GF-D8 (cell line): ENCODE measurements at regions not wholly inside any gene's neighbourhood (a gene's known extent, or its start where the extent isn't known, plus 50 kb on each side); places are given as distances from the start of the nearest gene placed in this dataset.

ENCODE experiments used
- DNase-seq: peaks from one replicate; lab custom pipeline; 2025; lab: John Stamatoyannopoulos, UW

GRCh38 chr10:111989136-111989911 lies 194.2 kb downstream of the GPAM start:
- no peak for DNase-seq

- no peak for DNase-seq
Measured at GRCh38 chr10:111990734-111991133, 192.8 kb downstream of the GPAM start.

GRCh38 chr10:111993321-111993720 lies 190.2 kb downstream of the GPAM start:
- DNase-seq = no peak

GRCh38 chr10:111993872-111994426 lies 189.6 kb downstream of the GPAM start:
- DNase-seq = no peak

- no peak for DNase-seq
Measured at GRCh38 chr10:111996103-111996502, 187.5 kb downstream of the GPAM start.

- no peak for DNase-seq
Measured at GRCh38 chr10:111998728-111999127, 184.8 kb downstream of the GPAM start.

- DNase-seq = no peak
Measured at GRCh38 chr10:111999205-111999914, 184.2 kb downstream of the GPAM start.

GRCh38 chr10:111999915-112000302 lies 183.7 kb downstream of the GPAM start:
- DNase-seq = no peak

GRCh38 chr10:112000466-112000865 lies 183.1 kb downstream of the GPAM start:
- DNase-seq = no peak

GRCh38 chr10:112002206-112002605 lies 181.4 kb downstream of the GPAM start:
- DNase-seq = no peak

- no peak for DNase-seq
Measured at GRCh38 chr10:112004075-112004474, 179.5 kb downstream of the GPAM start.

- no peak for DNase-seq
Measured at GRCh38 chr10:112005044-112005443, 178.5 kb downstream of the GPAM start.

GRCh38 chr10:112006407-112006806 lies 177.2 kb downstream of the GPAM start:
- no peak for DNase-seq

- DNase-seq = no peak
Measured at GRCh38 chr10:112006831-112007230, 176.7 kb downstream of the GPAM start.

- DNase-seq = no peak
Measured at GRCh38 chr10:112022196-112022595, 161.4 kb downstream of the GPAM start.

GRCh38 chr10:112024079-112024478 lies 159.5 kb downstream of the GPAM start:
- no peak for DNase-seq

- DNase-seq = no peak
Measured at GRCh38 chr10:112025228-112025627, 158.3 kb downstream of the GPAM start.

- DNase-seq = no peak
Measured at GRCh38 chr10:112026438-112026837, 157.1 kb downstream of the GPAM start.

GRCh38 chr10:112027731-112028280 lies 155.8 kb downstream of the GPAM start:
- no peak for DNase-seq

- DNase-seq = no peak
Measured at GRCh38 chr10:112030431-112030830, 153.1 kb downstream of the GPAM start.

- DNase-seq = no peak
Measured at GRCh38 chr10:112039823-112040222, 143.7 kb downstream of the GPAM start.

GRCh38 chr10:112040696-112041095 lies 142.9 kb downstream of the GPAM start:
- DNase-seq = no peak

GRCh38 chr10:112045938-112046337 lies 137.6 kb downstream of the GPAM start:
- DNase-seq = no peak
